Heart left ventricle (tissue), 16 donors: ENCODE measurements at regions not wholly inside any gene's neighbourhood (a gene's known extent, or its start where the extent isn't known, plus 50 kb on each side); places are given as distances from the start of the nearest gene placed in this dataset.

Experiments
- ATAC-seq, 4 donors: fragments of 200-7000 bp; cut with Tn5 transposase; one replicate each; pipeline ENCODE4 v1.9.1; 2020 to 2022; ENCODE audit warnings: moderate library complexity in 4 of 4, mild to moderate bottlenecking in 3 of 4, moderate number of reproducible peaks in 1 of 4
- DNase-seq, 5 donors: peaks; one replicate each; pipeline ENCODE4 v3.0.0-alpha.2; 2020
- H3K27ac ChIP-seq, 12 donors: fragments of 200-600 bp; sonication (generic) in 4 of 12; one replicate each; pipeline versions ENCODE4 v1.5.0 to v1.8.0; 2016 to 2022; ENCODE audit warnings: mild to moderate bottlenecking in 2 of 12
- H3K27me3 ChIP-seq, 9 donors: fragments of 200-600 bp; sonication (generic) in 2 of 9; one replicate each; pipeline versions ENCODE4 v1.5.1 to v1.8.0; 2016 to 2022; ENCODE audit warnings: mild to moderate bottlenecking in 3 of 9
- H3K36me3 ChIP-seq, 9 donors: fragments of 200-600 bp; sonication (generic) in 2 of 9; one replicate each; pipeline versions ENCODE4 v1.5.0 to v1.8.0; 2018 to 2022; ENCODE audit warnings: mild to moderate bottlenecking in 2 of 9
- H3K4me1 ChIP-seq, 12 donors: fragments of 200-600 bp; sonication (generic) in 4 of 12; one replicate each; pipeline versions ENCODE4 v1.5.0 to v1.8.0; 2016 to 2022; ENCODE audit warnings: mild to moderate bottlenecking in 3 of 12
- H3K4me3 ChIP-seq, 12 donors: fragments of 200-600 bp; sonication (generic) in 4 of 12; one replicate each; pipeline versions ENCODE4 v1.5.0 to v1.8.0; 2017 to 2022; ENCODE audit warnings: mild to moderate bottlenecking in 9 of 12, moderate library complexity in 4 of 12
- H3K9me3 ChIP-seq, 12 donors: fragments of 200-600 bp; sonication (generic) in 4 of 12; one replicate each; pipeline versions ENCODE4 v1.5.0 to v1.8.0; 2016 to 2022; ENCODE audit warnings: mild to moderate bottlenecking in 1 of 12
- CTCF ChIP-seq, 12 donors: fragments of 200-600 bp; sonication (generic) in 4 of 12; IDR thresholded peaks; one replicate each; pipeline versions ENCODE4 v1.5.0 to v1.8.0; 2018 to 2022; ENCODE audit warnings: antibody characterized with exemption in 12 of 12, mild to moderate bottlenecking in 5 of 12
- POLR2A ChIP-seq, 2 donors: fragments of 450-650 bp; IDR thresholded peaks; one replicate each; pipeline ENCODE4 v1.6.1; 2017; ENCODE audit warnings: antibody characterized with exemption in 2 of 2, mild to moderate bottlenecking in 2 of 2, moderate library complexity in 2 of 2
- WGBS, 4 donors: extraction: QIAGEN DNeasy Blood & Tissue Kit in 2 of 4; methylation state at CpG; one replicate each; pipeline versions ENCODE4 v1.1.5 to v1.1.7; 2013 to 2018; 5-methylcytosine and 5-hydroxymethylcytosine counted together
- intact Hi-C, 10 donors: fragments of 100-400 bp; cut with DNase I; formaldehyde crosslinking; loops; one replicate each; pipeline versions ENCODE4 v1.11.1 to v1.14.2; 2022
- donor health status: ischemic (EF 13 %, LVEDD 7.1; RV severe dilation, severe dysfunction).
- donor health status: healthy with polysubstance abuse.
- donor health status: DM: no; HTN: yes; CAD: no.
- donor health status: DM: no; HTN: no; CAD: no.
- donor health status: ischemic (EF 25% LVEDD 6.9; RV normal size, moderate dysfunction).
- donor health status: ischemic (EF 25% LVEDD 5.7; RV mildly dilated, moderate dysfunction).
- donor health status: healthy.
- donor health status: DM: yes; HTN: yes; CAD: no.
- donor health status: ischemic (EF 35%, LVEDD 5.7; RV mildly dilated, moderate dysfunction).
- donor health status: nonischemic (EF 11% LVEDD 7.7; RV severe dilation, severe dysfunction).
- donor health status: DM: yes; HTN: yes; CAD: no.
- donor health status: PGD.
- donor health status: ischemic (EF 29% LVEDD 5.4; RV normal size, mild dysfunction).
- donor health status: nonischemic (EF 23%, LVEDD 6.1; RV moderate dilation, normal function).

GRCh38 chr2:122414902-122415301 lies 659.5 kb downstream of the TSN start:
- ATAC-seq (no peak), DNase-seq (no peak)
- Histone ChIP-seq H3K9me3 (peaks cover 0 to 10% (median 0%) of the 10 kb centered on the region in 12 donors), H3K4me3 (no peak overlapping the region), H3K4me1 (no peaks in the 10 kb centered on the region), H3K27ac (no peak overlapping the region), H3K27me3 (no peaks in the 10 kb centered on the region), H3K36me3 (no peaks in the 10 kb centered on the region)
- TF ChIP-seq CTCF (IDR thresholded peaks at IDR 0.05) (no peak), POLR2A (IDR thresholded peaks at IDR 0.05) (no peak)
- intact Hi-C loops: no loop called here
- WGBS, 4 donors: 48 to 62% (median 53%) methylated on average over 4 of the region's 4 CpGs

GRCh38 chr2:122417114-122417513 lies 661.7 kb downstream of the TSN start:
- Histone ChIP-seq H3K4me1 (no peaks in the 10 kb centered on the region), H3K27ac (no peak overlapping the region), H3K27me3 (no peaks in the 10 kb centered on the region), H3K36me3 (no peaks in the 10 kb centered on the region), H3K4me3 (no peak overlapping the region), H3K9me3 (no peaks in the 10 kb centered on the region)
- intact Hi-C loops: no loop called here
- DNase-seq (no peak), ATAC-seq (no peak)
- 67 to 83% (median 75%) methylated on average over 1 of the region's 1 CpG for WGBS, 4 donors
- TF ChIP-seq CTCF (IDR thresholded peaks at IDR 0.05) (no peak), POLR2A (IDR thresholded peaks at IDR 0.05) (no peak)

- no peaks in the 10 kb centered on the region for H3K36me3 ChIP-seq
- TF ChIP-seq POLR2A (IDR thresholded peaks at IDR 0.05): no peak
- no peak for TF ChIP-seq CTCF (IDR thresholded peaks at IDR 0.05)
- H3K4me3 ChIP-seq: no peak overlapping the region
- DNase-seq (no peak), ATAC-seq (no peak)
- no peaks in the 10 kb centered on the region for H3K27me3 ChIP-seq
- intact Hi-C loops: no loop called here
- H3K27ac ChIP-seq: no peak overlapping the region
- H3K9me3 ChIP-seq: no peaks in the 10 kb centered on the region
- H3K4me1 ChIP-seq: no peaks in the 10 kb centered on the region
These were observed 666.3 kb downstream of the TSN start for GRCh38 chr2:122421775-122422174.

DNA sequence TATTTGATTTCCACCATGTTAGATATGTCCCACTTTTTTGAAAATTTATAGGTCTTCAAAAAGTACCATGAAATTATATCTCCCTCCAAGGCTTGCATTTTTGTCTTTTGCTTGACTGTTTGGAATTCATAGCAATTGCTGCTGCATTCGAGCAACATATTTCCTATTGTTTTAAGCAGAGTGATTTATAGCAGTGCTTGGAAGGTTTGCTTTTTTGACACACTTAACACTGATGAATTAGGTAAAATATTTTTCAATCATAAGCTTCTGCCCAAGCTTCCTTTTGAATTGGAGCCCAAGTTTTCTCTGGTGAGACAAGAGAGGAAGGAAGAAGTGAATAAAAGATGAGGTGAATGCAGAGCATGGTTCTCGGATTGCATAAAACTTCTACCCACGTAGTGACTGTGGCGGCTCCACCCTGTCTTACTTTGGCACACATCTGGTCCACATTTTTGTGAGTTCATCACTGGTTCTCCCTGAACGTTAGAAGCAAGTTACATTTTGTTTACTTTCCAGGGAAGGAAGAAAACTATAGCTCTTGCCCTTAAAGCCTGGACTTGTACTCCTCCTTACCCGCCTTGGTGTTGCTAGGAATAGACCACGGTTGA lies 667.0 kb downstream of the TSN start:
- DNase-seq (no peak), ATAC-seq (no peak)
- TF ChIP-seq CTCF (IDR thresholded peaks at IDR 0.05) (no peak), POLR2A (IDR thresholded peaks at IDR 0.05) (no peak)
- Histone ChIP-seq H3K36me3 (no peaks in the 10 kb centered on the region), H3K4me3 (no peak overlapping the region), H3K27ac (no peak overlapping the region), H3K9me3 (no peaks in the 10 kb centered on the region), H3K4me1 (no peaks in the 10 kb centered on the region), H3K27me3 (no peaks in the 10 kb centered on the region)
- 65 to 72% (median 70%) methylated on average over 7 of the region's 7 CpGs for WGBS, 4 donors
- intact Hi-C loops: no loop called here
